HEK293 (cell line): ENCODE measurements at regions not wholly inside any gene's neighbourhood (a gene's known extent, or its start where the extent isn't known, plus 50 kb on each side); places are given as distances from the start of the nearest gene placed in this dataset.

Experiments used
- CTCF ChIA-PET: fragments of 350-600 bp; formaldehyde crosslinking; extraction: SDS; loops from one replicate; lab custom pipeline; 2021; ENCODE audit warnings: antibody characterized with exemption; lab: Yijun Ruan, JAX
- POLR2A ChIA-PET: fragments of 300-600 bp; formaldehyde crosslinking; extraction: SDS; loops from one replicate; lab custom pipeline; 2020; ENCODE audit warnings: antibody characterized with exemption, inconsistent platforms; lab: Yijun Ruan, JAX
- H3K27ac ChIP-seq: fragments of 200-500 bp; sonication (Bioruptor generic); 2 replicates; pipeline ENCODE4 v1.5.1; 2014; ENCODE audit warnings: low read depth, low read length, control low read depth, inconsistent platforms; ENCODE audit errors: extremely low read depth
- H3K36me3 ChIP-seq, 2 experiments: fragments of 200-500 bp in 1 of 2; sonication (Bioruptor generic) in 1 of 2; 1 replicate in 1 of 2; 2 replicates in 1 of 2; pipeline ENCODE4 v1.5.1; 2014 to 2017; ENCODE audit warnings: inconsistent platforms in 2 of 2, low read length in 2 of 2; ENCODE audit not compliant: control insufficient read depth in 2 of 2, insufficient read depth in 1 of 2
- H3K4me1 ChIP-seq: fragments of 200-500 bp; sonication (Bioruptor generic); 2 replicates; pipeline ENCODE4 v1.5.1; 2014; ENCODE audit warnings: mild to moderate bottlenecking, low read length, inconsistent platforms; ENCODE audit not compliant: control insufficient read depth, insufficient read depth
- H3K4me3 ChIP-seq: 2 replicates; pipeline ENCODE4 v1.5.1; 2011; ENCODE audit warnings: low read depth, mild to moderate bottlenecking, control low read depth, low read length, moderate library complexity
- H3K9me3 ChIP-seq: fragments of 200-500 bp; sonication (Bioruptor generic); 2 replicates; pipeline ENCODE4 v1.5.1; 2014; ENCODE audit warnings: low read depth, low read length, inconsistent platforms; ENCODE audit not compliant: control insufficient read depth, insufficient read depth
- GLI4 ChIP-seq: fragments of 450-650 bp; formaldehyde crosslinking; IDR thresholded peaks from 2 replicates; pipeline ENCODE4 v1.5.1; 2016; ENCODE audit warnings: missing biosample characterization, missing genetic modification characterization
- GLIS2 ChIP-seq: fragments of 450-650 bp; formaldehyde crosslinking; IDR thresholded peaks from 2 replicates; pipeline ENCODE4 v1.5.1; 2016; ENCODE audit warnings: missing biosample characterization, missing genetic modification characterization
- KLF7 ChIP-seq: fragments of 450-650 bp; formaldehyde crosslinking; IDR thresholded peaks from 2 replicates; pipeline ENCODE4 v1.5.1; 2016; ENCODE audit warnings: missing biosample characterization, missing genetic modification characterization, borderline replicate concordance
- PATZ1 ChIP-seq: fragments of 450-650 bp; formaldehyde crosslinking; IDR thresholded peaks from 2 replicates; pipeline ENCODE4 v1.5.1; 2016; ENCODE audit warnings: missing biosample characterization, missing genetic modification characterization
- SCRT1 ChIP-seq: fragments of 450-650 bp; formaldehyde crosslinking; IDR thresholded peaks from 2 replicates; pipeline ENCODE4 v1.5.1; 2016; ENCODE audit warnings: missing biosample characterization, missing genetic modification characterization, borderline replicate concordance
- WT1 ChIP-seq: fragments of 450-650 bp; formaldehyde crosslinking; IDR thresholded peaks from 2 replicates; pipeline ENCODE4 v1.5.1; 2016; ENCODE audit warnings: missing biosample characterization, missing genetic modification characterization
- YY1 ChIP-seq: fragments of 450-650 bp; formaldehyde crosslinking; IDR thresholded peaks from 2 replicates; pipeline ENCODE4 v1.5.1; 2018; ENCODE audit warnings: missing biosample characterization, missing genetic modification characterization
- ZBTB1 ChIP-seq: fragments of 450-650 bp; formaldehyde crosslinking; IDR thresholded peaks from 2 replicates; pipeline ENCODE4 v1.5.1; 2016; ENCODE audit warnings: missing biosample characterization, missing genetic modification characterization
- ZBTB21 ChIP-seq: fragments of 450-650 bp; formaldehyde crosslinking; IDR thresholded peaks from 2 replicates; pipeline ENCODE4 v1.5.1; 2017; ENCODE audit warnings: missing biosample characterization, missing genetic modification characterization
- ZFP41 ChIP-seq: fragments of 450-650 bp; formaldehyde crosslinking; IDR thresholded peaks from 2 replicates; pipeline ENCODE4 v1.5.1; 2016; ENCODE audit warnings: missing biosample characterization, missing genetic modification characterization, borderline replicate concordance
- ZNF10 ChIP-seq: fragments of 450-650 bp; formaldehyde crosslinking; IDR thresholded peaks from 2 replicates; pipeline ENCODE4 v1.5.1; 2017; ENCODE audit warnings: missing biosample characterization, missing genetic modification characterization
- ZNF112 ChIP-seq: fragments of 450-650 bp; formaldehyde crosslinking; IDR thresholded peaks from 2 replicates; pipeline ENCODE4 v1.5.0; 2017; ENCODE audit warnings: missing biosample characterization, missing genetic modification characterization
- ZNF18 ChIP-seq: fragments of 450-650 bp; formaldehyde crosslinking; IDR thresholded peaks from 2 replicates; pipeline ENCODE4 v1.5.1; 2016; ENCODE audit warnings: missing biosample characterization, missing genetic modification characterization
- ZNF184 ChIP-seq: fragments of 450-650 bp; IDR thresholded peaks from 2 replicates; pipeline ENCODE4 v1.5.1; 2018; ENCODE audit warnings: missing biosample characterization, mild to moderate bottlenecking, missing genetic modification characterization
- ZNF280C ChIP-seq: fragments of 450-650 bp; formaldehyde crosslinking; IDR thresholded peaks from 2 replicates; pipeline ENCODE4 v1.5.1; 2016; ENCODE audit warnings: missing biosample characterization, missing genetic modification characterization
- ZNF311 ChIP-seq: fragments of 450-650 bp; formaldehyde crosslinking; IDR thresholded peaks from 2 replicates; pipeline ENCODE4 v1.5.1; 2017; ENCODE audit warnings: missing biosample characterization, missing genetic modification characterization, borderline replicate concordance
- ZNF335 ChIP-seq: fragments of 450-650 bp; formaldehyde crosslinking; conservative IDR thresholded peaks from 2 replicates; pipeline ENCODE4 v1.5.1; 2016; ENCODE audit warnings: missing biosample characterization, missing genetic modification characterization
- ZNF354C ChIP-seq: fragments of 450-650 bp; formaldehyde crosslinking; IDR thresholded peaks from 2 replicates; pipeline ENCODE4 v1.5.1; 2016; ENCODE audit warnings: missing biosample characterization, missing genetic modification characterization, low read depth, borderline replicate concordance
- ZNF544 ChIP-seq: fragments of 450-650 bp; formaldehyde crosslinking; IDR thresholded peaks from 2 replicates; pipeline ENCODE4 v1.5.0; 2017; ENCODE audit warnings: missing biosample characterization, missing genetic modification characterization
- ZNF548 ChIP-seq: fragments of 450-650 bp; formaldehyde crosslinking; IDR thresholded peaks from 2 replicates; pipeline ENCODE4 v1.5.1; 2016; ENCODE audit warnings: missing biosample characterization, missing genetic modification characterization
- ZNF555 ChIP-seq: fragments of 450-650 bp; formaldehyde crosslinking; conservative IDR thresholded peaks from 2 replicates; pipeline ENCODE4 v1.5.1; 2017; ENCODE audit warnings: missing biosample characterization, mild to moderate bottlenecking, missing genetic modification characterization, inconsistent platforms
- ZNF600 ChIP-seq: fragments of 450-650 bp; formaldehyde crosslinking; IDR thresholded peaks from 2 replicates; pipeline ENCODE4 v1.5.1; 2016; ENCODE audit warnings: missing biosample characterization, missing genetic modification characterization
- ZNF654 ChIP-seq: fragments of 450-650 bp; formaldehyde crosslinking; IDR thresholded peaks from 2 replicates; pipeline ENCODE4 v1.5.1; 2016; ENCODE audit warnings: low read depth, missing biosample characterization, missing genetic modification characterization
- ZNF664 ChIP-seq: fragments of 450-650 bp; formaldehyde crosslinking; IDR thresholded peaks from 2 replicates; pipeline ENCODE4 v1.5.1; 2016; ENCODE audit warnings: missing biosample characterization, missing genetic modification characterization
- ZNF837 ChIP-seq: fragments of 450-650 bp; formaldehyde crosslinking; IDR thresholded peaks from 2 replicates; pipeline ENCODE4 v1.5.1; 2016; ENCODE audit warnings: missing biosample characterization, missing genetic modification characterization
- ZSCAN16 ChIP-seq: fragments of 450-650 bp; formaldehyde crosslinking; IDR thresholded peaks from 2 replicates; pipeline ENCODE4 v1.5.1; 2016; ENCODE audit warnings: missing biosample characterization, missing genetic modification characterization

GRCh38 chr2:2570360-2570759 lies 239.3 kb upstream of the MYT1L start (continued):
- TF ChIP-seq ZNF335 (tag by site-specific recombination) = no peak
- TF ChIP-seq ZNF664 = no peak
- TF ChIP-seq GLIS2 (tag by site-specific recombination) = no peak
- TF ChIP-seq ZNF548 (tag by site-specific recombination) = no peak
- no peak for TF ChIP-seq ZNF280C
- no peak for TF ChIP-seq ZNF184

GRCh38 chr2:2569836-2570235 lies 238.8 kb upstream of the MYT1L start:
- H3K36me3 ChIP-seq = no peaks in the 10 kb centered on the region
- no peak overlapping the region for H3K4me3 ChIP-seq
- no peak overlapping the region for H3K27ac ChIP-seq
- no peaks in the 10 kb centered on the region for H3K4me1 ChIP-seq
- TF ChIP-seq ZNF555 (tag by site-specific recombination) = no peak
- no peak for TF ChIP-seq ZNF112 (tag by site-specific recombination)
- TF ChIP-seq ZFP41 (tag by site-specific recombination) = no peak
- TF ChIP-seq WT1 (tag by site-specific recombination) = no peak
- TF ChIP-seq ZBTB21 (tag by site-specific recombination) = no peak
- POLR2A ChIA-PET = no interaction called here
- H3K9me3 ChIP-seq = no peaks in the 10 kb centered on the region
- CTCF ChIA-PET = no interaction called here

- POLR2A ChIA-PET = no interaction called here
- H3K4me1 ChIP-seq = no peaks in the 10 kb centered on the region
- CTCF ChIA-PET = no interaction called here
- no peaks in the 10 kb centered on the region for H3K9me3 ChIP-seq
- TF ChIP-seq ZNF354C (no peak), ZBTB1 (tag by site-specific recombination) (no peak), PATZ1 (tag by site-specific recombination) (no peak), ZSCAN16 (no peak), ZNF18 (tag by site-specific recombination) (no peak), ZNF544 (no peak), GLI4 (tag by site-specific recombination) (no peak), ZNF837 (tag by site-specific recombination) (no peak), SCRT1 (tag by site-specific recombination) (no peak), YY1 (tag by site-specific recombination) (no peak), ZNF311 (tag by site-specific recombination) (no peak), ZNF600 (tag by site-specific recombination) (no peak), KLF7 (tag by site-specific recombination) (no peak), ZNF10 (no peak), ZNF654 (no peak)
- no peak overlapping the region for H3K27ac ChIP-seq
- no peaks in the 10 kb centered on the region for H3K36me3 ChIP-seq
- no peak overlapping the region for H3K4me3 ChIP-seq
Measured at GRCh38 chr2:2569306-2569705, 238.2 kb upstream of the MYT1L start.
